DOHH2 (cell line): ENCODE measurements at regions not wholly inside any gene's neighbourhood (a gene's known extent, or its start where the extent isn't known, plus 50 kb on each side); places are given as distances from the start of the nearest gene placed in this dataset.

Experiments used
- CTCF ChIP-seq: fragments of 200-600 bp; sonication (generic); IDR thresholded peaks from one replicate; pipeline ENCODE4 v1.5.1; 2014; ENCODE audit warnings: antibody characterized with exemption, mild to moderate bottlenecking, low read depth, low read length; ENCODE audit not compliant: poor library complexity, severe bottlenecking
- EZH2phosphoT487 ChIP-seq: fragments of 200-600 bp; sonication (generic); IDR thresholded peaks from 2 replicates; pipeline ENCODE4 v1.6.1; 2017; ENCODE audit warnings: borderline replicate concordance, mild to moderate bottlenecking, antibody characterized with exemption, low read length, moderate library complexity, mixed read lengths

- TF ChIP-seq CTCF (no peak), EZH2phosphoT487 (no peak)
Observed at GRCh38 chr13:73832825-73833224, 301.4 kb downstream of the KLF12 start.
